SHP77 treated with DMSO at 0.1 percent for 48 hours (cell line): ENCODE measurements at regions not wholly inside any gene's neighbourhood (a gene's known extent, or its start where the extent isn't known, plus 50 kb on each side); places are given as distances from the start of the nearest gene placed in this dataset.
"Not testable (repeated sequence)": the region's sequence is repeated elsewhere in the genome, so short reads cannot be mapped to it uniquely, and the experiment has no call there.

ENCODE experiments used
- DNase-seq: peaks from one replicate; lab custom pipeline; 2025; lab: John Stamatoyannopoulos, UW

DNA sequence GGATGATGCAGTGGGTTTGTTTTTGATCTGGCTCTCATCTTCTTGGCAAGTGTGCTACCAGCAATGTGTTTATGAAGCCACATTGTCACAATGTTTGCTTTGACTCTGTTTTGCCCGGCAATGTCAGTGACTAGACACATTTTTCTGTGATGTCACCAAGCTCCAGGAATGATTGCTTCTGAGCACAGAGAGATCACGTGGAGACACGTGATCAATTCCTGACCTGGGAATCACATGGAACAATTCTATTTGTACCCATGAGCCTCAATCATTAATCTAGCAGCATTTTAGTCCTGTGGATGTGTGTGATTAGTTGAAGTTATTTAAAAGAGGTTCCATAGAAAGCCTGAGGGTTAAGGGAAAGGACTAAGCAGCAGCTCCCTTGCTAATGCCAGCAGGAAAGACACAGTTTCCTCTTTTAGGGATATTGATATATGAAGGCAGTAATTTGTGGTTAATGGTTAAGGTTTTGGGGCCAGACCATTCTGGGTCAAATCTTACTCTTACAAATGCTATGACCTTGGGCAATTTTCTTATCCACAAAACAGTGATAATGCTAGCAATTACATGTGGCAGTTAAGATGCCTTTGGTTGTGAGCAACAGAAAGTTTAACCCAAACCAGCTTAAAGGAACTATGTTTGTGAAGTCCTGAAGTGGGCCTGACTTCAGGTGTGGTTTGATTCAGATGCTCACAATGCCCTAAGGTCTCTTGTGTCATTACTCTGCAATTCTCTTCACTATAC, 59.0 kb downstream of the FASLG start:
- DNase-seq = peak; percentile 18

- no peak for DNase-seq
These were observed 60.2 kb downstream of the FASLG start for GRCh38 chr1:172719066-172719627.

DNA sequence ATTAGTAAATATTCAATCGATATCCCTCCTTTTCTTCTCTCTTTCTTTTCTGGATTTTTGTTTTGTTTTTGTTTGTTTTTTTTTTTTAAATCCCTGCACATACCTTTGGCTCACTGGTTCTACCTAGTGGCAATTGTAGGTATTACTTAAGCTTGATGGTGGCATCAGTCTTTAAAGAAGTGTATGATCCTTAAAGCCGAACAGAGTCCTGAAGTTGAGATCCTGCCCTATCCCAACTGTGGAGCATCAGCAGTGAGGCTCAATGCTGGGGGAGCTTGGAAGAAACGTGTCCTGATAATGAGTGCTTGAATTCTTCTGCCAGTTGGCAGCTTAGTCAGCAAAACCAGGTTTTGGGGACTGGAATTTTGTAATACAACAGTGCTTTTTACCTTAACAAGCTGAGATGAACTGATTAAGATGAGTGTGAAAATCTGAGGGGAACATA, 60.8 kb downstream of the FASLG start:
- DNase-seq = no peak

DNA sequence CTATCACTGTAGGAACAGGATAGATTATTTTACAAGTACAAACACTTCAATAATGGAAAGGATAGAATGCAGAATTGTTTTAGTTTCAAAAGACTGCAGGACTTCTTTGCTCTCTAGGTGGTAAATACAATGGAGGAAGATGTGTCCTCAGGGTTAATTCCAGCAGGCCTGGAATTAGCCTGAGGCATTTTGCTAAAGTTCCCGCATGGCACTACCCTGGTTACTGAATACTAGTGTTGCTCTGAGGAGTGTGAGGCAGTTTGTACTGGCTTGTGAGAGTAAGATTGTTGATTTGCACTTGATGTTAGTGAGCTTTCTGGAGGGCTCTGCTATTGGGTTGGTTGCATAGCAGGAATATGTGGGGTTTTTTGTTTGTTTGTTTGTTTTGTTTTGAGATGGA, 61.4 kb downstream of the FASLG start:
- DNase-seq = no peak

DNA sequence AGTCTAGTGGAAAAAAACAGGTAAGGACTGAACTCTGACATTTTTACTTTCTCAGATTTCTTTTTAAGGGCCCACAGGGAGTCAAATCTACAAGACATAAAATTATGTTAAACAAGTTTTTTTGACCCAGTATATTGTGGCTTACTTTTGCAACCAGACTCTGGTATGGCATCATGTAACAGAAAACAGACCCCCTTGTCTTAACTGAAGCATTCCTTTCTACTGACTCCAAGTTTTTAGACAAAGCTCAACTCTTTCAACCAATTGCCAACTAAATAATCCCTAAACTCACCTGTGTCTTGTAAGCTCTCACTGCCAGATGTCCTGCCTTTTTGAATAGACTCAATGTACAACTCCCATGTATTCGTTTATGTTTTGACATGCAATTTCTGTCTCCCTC, 64.3 kb downstream of the FASLG start:
- DNase-seq = no peak

GRCh38 chr1:172724232-172724631, 65.3 kb downstream of the FASLG start:
- DNase-seq = no peak

DNA sequence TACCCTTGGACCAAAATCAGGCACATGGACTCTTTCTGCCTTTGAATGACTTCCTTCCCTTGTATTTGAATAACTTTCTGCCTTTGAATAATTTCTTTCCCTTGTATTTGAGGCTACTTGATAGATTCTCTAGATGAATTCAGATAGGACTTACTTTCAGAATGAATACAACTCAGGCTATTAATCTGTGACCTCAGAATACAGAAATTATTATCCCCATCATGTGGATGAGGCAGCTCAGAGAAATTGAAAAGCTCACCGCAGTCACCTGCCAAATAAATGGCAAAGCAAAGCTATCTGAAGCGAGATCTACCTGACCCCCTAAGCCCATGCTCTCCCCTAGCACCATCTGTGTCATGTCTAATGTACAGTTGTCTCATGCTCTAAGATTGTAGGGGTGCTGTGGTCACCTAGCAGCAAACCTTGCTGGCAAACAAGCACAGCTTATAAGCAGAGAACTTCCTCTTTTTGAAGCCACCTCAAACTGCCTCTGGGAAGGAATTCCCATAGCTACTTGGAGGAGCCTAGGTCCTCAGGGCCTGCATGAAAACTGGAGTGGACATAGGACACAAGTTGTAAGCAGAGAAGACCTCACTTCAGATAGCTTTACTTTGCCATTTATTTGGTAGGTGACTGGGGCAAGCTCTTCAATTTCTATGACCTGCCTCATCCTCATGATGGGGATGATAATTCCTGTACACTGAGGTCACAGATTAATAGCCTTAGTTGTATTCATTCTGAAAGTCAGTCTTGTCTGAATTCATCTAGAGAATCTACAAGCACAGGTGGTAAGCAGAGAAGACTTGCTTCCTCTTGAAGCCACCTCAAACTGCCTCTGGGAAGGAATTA, 66.1 kb downstream of the FASLG start:
- DNase-seq = no peak

- DNase-seq = no peak
These were observed 67.8 kb downstream of the FASLG start for GRCh38 chr1:172726740-172727139.

GRCh38 chr1:172727275-172727857, 68.5 kb downstream of the FASLG start:
- DNase-seq = no peak

- peak; percentile 41 for DNase-seq
These were observed 69.2 kb downstream of the FASLG start for GRCh38 chr1:172727956-172728603.

GRCh38 chr1:172728705-172729104, 69.8 kb downstream of the FASLG start:
- not testable (repeated sequence) for DNase-seq

DNA sequence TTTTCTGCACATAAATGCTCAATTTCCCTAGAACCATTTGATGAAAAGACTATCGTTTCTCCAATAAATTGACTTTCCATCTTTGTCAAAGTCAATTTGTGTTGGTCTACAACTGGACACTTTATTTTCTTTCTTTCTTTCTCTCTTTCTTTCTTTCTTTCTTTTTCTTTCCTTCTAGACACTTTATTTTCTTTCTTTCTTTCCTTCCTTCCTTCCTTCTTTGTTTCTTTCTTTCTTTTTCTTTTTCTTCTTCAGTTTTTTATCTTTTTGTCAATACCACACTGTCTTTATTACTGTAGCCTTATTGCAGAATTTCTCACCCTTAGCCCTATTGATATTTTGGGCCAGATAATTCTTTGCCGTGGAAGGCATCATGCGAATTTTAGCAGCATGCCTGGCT, 73.5 kb downstream of the FASLG start:
- DNase-seq = no peak

DNA sequence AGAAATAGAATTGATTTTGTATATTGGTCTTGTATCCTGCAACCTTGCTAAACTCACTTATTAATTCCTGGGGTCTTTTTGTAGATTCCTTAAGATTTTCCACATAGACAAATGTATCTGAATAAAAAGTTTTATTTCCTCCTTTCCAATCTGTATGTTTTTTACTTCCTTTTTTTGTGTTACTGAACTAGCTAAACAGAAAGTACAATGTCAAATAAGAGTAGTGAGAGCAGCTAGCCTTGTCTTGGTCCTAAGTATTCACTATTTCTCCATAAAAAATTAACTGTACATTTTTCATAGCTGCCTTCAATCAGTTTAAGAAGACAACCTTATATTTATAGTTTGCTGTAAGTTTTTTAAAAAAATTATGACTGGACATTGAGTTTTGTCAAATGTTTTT, 74.9 kb downstream of the FASLG start:
- DNase-seq = no peak

- no peak for DNase-seq
These were observed 79.5 kb downstream of the FASLG start for GRCh38 chr1:172738389-172738788.

GRCh38 chr1:172742599-172743500, 83.9 kb downstream of the FASLG start:
- DNase-seq = peak; percentile 9

DNA sequence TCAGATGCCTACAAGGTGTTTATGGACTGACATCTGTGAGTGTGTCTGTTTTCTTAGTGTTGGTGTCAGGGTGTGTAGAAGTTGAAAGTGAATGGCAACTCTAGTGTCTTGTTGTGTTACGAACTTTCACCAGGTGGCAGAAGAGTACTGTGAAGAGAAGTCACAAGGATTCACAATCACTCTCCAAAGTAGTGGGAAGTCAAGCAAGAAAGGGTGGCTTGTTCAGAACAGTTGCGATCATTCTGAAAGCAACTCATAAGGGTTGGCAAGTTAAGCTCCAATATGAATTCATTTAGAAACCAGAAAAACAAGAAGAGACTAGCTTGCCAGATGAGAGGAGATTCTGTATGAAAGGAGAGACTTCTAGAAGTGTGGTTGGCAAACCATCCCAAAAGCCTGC, 86.1 kb downstream of the FASLG start:
- DNase-seq = peak; percentile 40

DNA sequence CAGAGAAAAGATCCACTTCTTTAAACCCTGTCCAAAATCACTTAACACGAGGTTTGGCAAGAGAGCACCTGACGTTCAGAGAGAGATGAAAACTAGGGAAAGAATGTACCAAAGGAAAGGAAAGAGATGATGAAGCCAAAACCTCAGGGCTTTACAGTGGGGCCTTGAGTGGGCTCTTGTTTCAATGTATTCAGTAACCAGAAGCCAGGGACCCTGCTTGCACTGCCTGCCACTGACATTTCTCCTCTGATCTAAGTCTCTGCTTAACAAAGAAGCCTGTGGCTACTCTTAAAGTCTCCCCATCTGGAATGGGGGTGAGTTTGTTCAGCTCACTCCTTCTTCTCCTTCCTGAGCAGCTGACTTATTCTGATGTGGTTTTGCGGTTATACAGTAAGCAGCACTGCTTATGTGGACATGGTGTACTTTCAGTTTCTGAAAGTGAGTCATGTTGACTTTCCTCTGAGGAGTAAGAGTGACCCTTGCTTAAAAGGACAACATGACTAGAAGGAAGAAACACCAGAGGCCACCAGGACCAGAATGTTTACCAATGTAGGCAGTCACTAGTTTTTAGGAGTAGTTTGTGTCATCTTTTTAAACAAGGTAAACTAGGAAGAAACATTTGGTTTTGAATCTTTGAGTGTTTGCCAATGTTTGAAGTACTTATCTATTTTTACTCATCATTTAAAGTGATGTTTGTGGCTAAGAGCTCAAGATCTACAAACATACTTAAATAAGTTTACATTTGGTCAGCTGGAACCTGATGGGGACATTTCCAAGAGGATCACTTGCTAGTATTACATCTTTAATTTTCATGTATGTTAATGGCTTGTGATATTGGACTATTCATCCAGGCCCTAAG, 87.4 kb downstream of the FASLG start:
- no peak for DNase-seq

GRCh38 chr1:172748201-172748600, 89.3 kb downstream of the FASLG start:
- no peak for DNase-seq

GRCh38 chr1:172751683-172752082, 92.8 kb downstream of the FASLG start:
- DNase-seq = no peak

GRCh38 chr1:172753964-172754363, 95.1 kb downstream of the FASLG start:
- DNase-seq = no peak
